ENCODE measurements at regions not wholly inside any gene's neighbourhood (a gene's known extent, or its start where the extent isn't known, plus 50 kb on each side); places are given as distances from the start of the nearest gene placed in this dataset.

GRCh38 chr21:32141318-32141633 lies 137.6 kb downstream of the MIS18A start:
- TF ChIP-seq CTCF (IDR thresholded peaks at IDR 0.05) (no peak), POLR2A (IDR thresholded peaks at IDR 0.05) (no peak), EP300 (IDR thresholded peaks at IDR 0.05) (no peak)

All from ovary (tissue), 3 donors.